B cell (primary cell): ENCODE measurements at regions not wholly inside any gene's neighbourhood (a gene's known extent, or its start where the extent isn't known, plus 50 kb on each side); places are given as distances from the start of the nearest gene placed in this dataset.

Experiments
- ATAC-seq: fragments of 200-7000 bp; cut with Tn5 transposase; one replicate; pipeline ENCODE4 v1.10.0; 2021; ENCODE audit warnings: low read depth, mild to moderate bottlenecking, moderate number of reproducible peaks, moderate library complexity
- CTCF ChIA-PET: fragments of 350-600 bp; sonication (Branson Sonifier 250); formaldehyde crosslinking; loops from one replicate; lab custom pipeline; 2021; ENCODE audit warnings: antibody characterized with exemption, inconsistent platforms; lab: Charles Lee
- POLR2A ChIA-PET: fragments of 350-600 bp; sonication (Branson Sonifier 250); formaldehyde crosslinking; loops from one replicate; lab custom pipeline; 2021; ENCODE audit warnings: antibody characterized with exemption; lab: Charles Lee
- DNase-seq: peaks from one replicate; pipeline ENCODE4 v3.0.0; 2013
- H2AFZ ChIP-seq: 2 replicates; pipeline ENCODE4 v1.6.1; 2012; ENCODE audit warnings: mild to moderate bottlenecking, low read depth, low read length; ENCODE audit not compliant: insufficient read depth, poor library complexity, severe bottlenecking
- H3K27ac ChIP-seq, 2 donors: 1 replicate in 1 of 2; 2 replicates in 1 of 2; pipeline ENCODE4 v1.5.1; 2012 to 2013; ENCODE audit warnings: low read length in 2 of 2, mild to moderate bottlenecking in 2 of 2, moderate library complexity in 1 of 2
- H3K27me3 ChIP-seq, 4 experiments: fragments of 200-600 bp in 1 of 4; sonication (generic) in 1 of 4; replicated peaks in 1 of 4; 1 replicate in 2 of 4; 2 replicates in 2 of 4; pipeline versions ENCODE4 v1.6.1 to v1.7.0; 2013 to 2016; ENCODE audit warnings: low read length in 3 of 4, mild to moderate bottlenecking in 2 of 4, mixed read lengths in 1 of 4, moderate library complexity in 1 of 4; ENCODE audit not compliant: insufficient read depth in 4 of 4, control insufficient read depth in 3 of 4; ENCODE audit errors: control extremely low read depth in 1 of 4
- H3K36me3 ChIP-seq, 2 experiments: replicated peaks in 1 of 2; 1 replicate in 1 of 2; 2 replicates in 1 of 2; pipeline versions ENCODE4 v1.6.1 to v1.7.1; 2013; ENCODE audit warnings: low read length in 1 of 2; ENCODE audit not compliant: insufficient read depth in 2 of 2, control insufficient read depth in 1 of 2; ENCODE audit errors: control extremely low read depth in 1 of 2, extremely low read depth in 1 of 2
- H3K4me1 ChIP-seq, 2 donors: fragments of 200-600 bp in 1 of 2; sonication (generic) in 1 of 2; 1 replicate in 1 of 2; 2 replicates in 1 of 2; pipeline versions ENCODE4 v1.5.1 to v1.6.1; 2013 to 2017; ENCODE audit warnings: low read length in 2 of 2; ENCODE audit not compliant: control insufficient read depth in 2 of 2, insufficient read depth in 2 of 2
- H3K4me2 ChIP-seq: replicated peaks from 2 replicates; pipeline ENCODE3; 2012; ENCODE audit warnings: mild to moderate bottlenecking, low read depth, low read length; ENCODE audit not compliant: poor library complexity, severe bottlenecking
- H3K4me3 ChIP-seq, 5 experiments: fragments of 200-600 bp in 1 of 5; sonication (generic) in 1 of 5; 1 replicate in 3 of 5; 2 replicates in 2 of 5; pipeline versions ENCODE4 v1.5.1 to v1.7.0; 2011 to 2016; ENCODE audit warnings: low read length in 4 of 5, mild to moderate bottlenecking in 4 of 5, low read depth in 2 of 5, control low read depth in 1 of 5, moderate library complexity in 1 of 5; ENCODE audit not compliant: insufficient read depth in 1 of 5; ENCODE audit errors: control extremely low read depth in 1 of 5, extremely low read depth in 1 of 5
- H3K79me2 ChIP-seq: fragments of 200-600 bp; sonication (generic); one replicate; pipeline ENCODE4 v1.6.0; 2016; ENCODE audit warnings: low read length; ENCODE audit not compliant: control insufficient read depth, insufficient read depth
- H3K9ac ChIP-seq: fragments of 200-600 bp; sonication (generic); 2 replicates; pipeline ENCODE4 v1.6.1; 2017; ENCODE audit warnings: mild to moderate bottlenecking, low read length, moderate library complexity
- H3K9me3 ChIP-seq, 3 donors: one replicate each; pipeline versions ENCODE4 v1.6.1 to v1.7.1; 2013; ENCODE audit warnings: low read length in 2 of 3; ENCODE audit not compliant: control insufficient read depth in 2 of 3, insufficient read depth in 1 of 3; ENCODE audit errors: control extremely low read depth in 1 of 3
- H4K20me1 ChIP-seq: 2 replicates; pipeline ENCODE4 v1.6.0; 2012; ENCODE audit warnings: mild to moderate bottlenecking, low read length; ENCODE audit not compliant: insufficient read depth, control insufficient read depth, poor library complexity, severe bottlenecking
- H3K27ac Mint-ChIP-seq: one replicate; pipeline ENCODE4 v1.8.0; 2021; ENCODE audit warnings: mixed read lengths
- H3K27me3 Mint-ChIP-seq: one replicate; pipeline ENCODE4 v1.8.0; 2021; ENCODE audit warnings: mixed read lengths
- H3K4me1 Mint-ChIP-seq: one replicate; pipeline ENCODE4 v1.8.0; 2021; ENCODE audit warnings: mixed read lengths
- H3K4me3 Mint-ChIP-seq: one replicate; pipeline ENCODE4 v1.8.0; 2021; ENCODE audit warnings: mixed read lengths
- H3K9me3 Mint-ChIP-seq: one replicate; pipeline ENCODE4 v1.8.0; 2022; ENCODE audit warnings: mixed read lengths; ENCODE audit not compliant: insufficient read depth
- CTCF ChIP-seq: fragments of 200-600 bp; IDR thresholded peaks from one replicate; pipeline ENCODE4 v1.8.0; 2022; ENCODE audit warnings: antibody characterized with exemption, mild to moderate bottlenecking
- EZH2 ChIP-seq: IDR thresholded peaks from 2 replicates; pipeline ENCODE4 v1.6.1; 2012; ENCODE audit warnings: borderline replicate concordance, low read depth, mild to moderate bottlenecking, moderate library complexity, low read length; ENCODE audit not compliant: insufficient read depth, poor library complexity, severe bottlenecking
- WGBS: methylation state at CpG from one replicate; pipeline ENCODE4 v1.1.5; 2013; ENCODE audit warnings: missing lambda C conversion rate; ENCODE audit not compliant: insufficient coverage; 5-methylcytosine and 5-hydroxymethylcytosine counted together
- intact Hi-C: fragments of 100-400 bp; cut with micrococcal nuclease; formaldehyde crosslinking; loops from one replicate; pipeline ENCODE4 v1.10.0; 2022

DNA sequence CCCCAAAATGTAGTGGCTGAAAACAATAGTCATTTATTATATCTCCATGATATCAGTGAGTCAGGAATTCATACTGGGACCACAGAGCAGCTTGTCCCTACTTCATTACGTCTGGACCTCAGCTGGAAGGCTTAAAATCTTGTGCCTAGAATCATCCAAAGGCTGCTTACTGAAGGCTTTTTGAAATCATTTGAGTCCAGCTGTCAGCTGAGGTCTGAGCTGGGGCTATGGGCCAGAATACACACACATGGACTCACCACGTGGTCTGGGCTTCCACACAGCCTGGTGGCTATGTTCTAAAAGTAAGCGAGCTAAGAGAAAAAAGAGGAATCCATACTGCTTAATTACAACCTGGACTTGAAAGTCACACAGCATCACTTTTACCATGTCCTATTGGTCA, 209.2 kb downstream of the KCTD12 start:
- Mint-ChIP-seq H3K4me1 (no peaks in the 10 kb centered on the region), H3K27me3 (peaks cover 10% of the 10 kb centered on the region), H3K4me3 (no peak overlapping the region), H3K9me3 (peaks cover 5% of the 10 kb centered on the region), H3K27ac (no peak overlapping the region)
- WGBS: 83% methylated on average over 1 of the region's 3 CpGs
- Histone ChIP-seq H3K4me3 (no peak overlapping the region), H2AFZ (no peak overlapping the region), H3K27me3 (no peaks in the 10 kb centered on the region), H4K20me1 (no peaks in the 10 kb centered on the region), H3K27ac (no peak overlapping the region), H3K36me3 (no peaks in the 10 kb centered on the region), H3K9me3 (no peaks in the 10 kb centered on the region), H3K4me1 (no peaks in the 10 kb centered on the region), H3K9ac (no peak overlapping the region), H3K4me2 (no peak overlapping the region), H3K79me2 (no peaks in the 10 kb centered on the region)
- TF ChIP-seq CTCF: no peak
- TF ChIP-seq EZH2: no peak
- ChIA-PET POLR2A (no interaction called here), CTCF (no interaction called here)
- intact Hi-C loops: loop anchor here (10.0 kb wide), 1 partner anchor 228 kb away; no protein-coding TSS in a partner anchor
- DNase-seq (no peak), ATAC-seq (no peak)

- no peaks in the 10 kb centered on the region for H3K4me1 ChIP-seq
- H3K36me3 ChIP-seq: no peaks in the 10 kb centered on the region
- H3K4me3 Mint-ChIP-seq: no peak overlapping the region
- no peak for TF ChIP-seq EZH2
- no peak for TF ChIP-seq CTCF
- H3K4me2 ChIP-seq: no peak overlapping the region
- H3K9me3 Mint-ChIP-seq: peaks cover 5% of the 10 kb centered on the region
- H3K9me3 ChIP-seq: no peaks in the 10 kb centered on the region
- no peaks in the 10 kb centered on the region for H3K4me1 Mint-ChIP-seq
- no peak for DNase-seq
- ChIA-PET POLR2A (no interaction called here), CTCF (no interaction called here)
- no peaks in the 10 kb centered on the region for H3K79me2 ChIP-seq
- intact Hi-C loops: loop anchor here (10.0 kb wide), 1 partner anchor 232 kb away; no protein-coding TSS in a partner anchor
- ATAC-seq: no peak
- H4K20me1 ChIP-seq: no peaks in the 10 kb centered on the region
- no peak overlapping the region for H3K9ac ChIP-seq
- H2AFZ ChIP-seq: no peak overlapping the region
- no peaks in the 10 kb centered on the region for H3K27me3 ChIP-seq
- H3K27ac ChIP-seq: no peak overlapping the region
- no peak overlapping the region for H3K4me3 ChIP-seq
- 100% methylated on average over 2 of the region's 2 CpGs for WGBS
- peaks cover 7% of the 10 kb centered on the region for H3K27me3 Mint-ChIP-seq
- no peak overlapping the region for H3K27ac Mint-ChIP-seq
Measured at GRCh38 chr13:76672420-76672819, 213.8 kb downstream of the KCTD12 start.
